GM10266 (cell line): ENCODE measurements at regions not wholly inside any gene's neighbourhood (a gene's known extent, or its start where the extent isn't known, plus 50 kb on each side); places are given as distances from the start of the nearest gene placed in this dataset.
"Not testable (repeated sequence)": the region's sequence is repeated elsewhere in the genome, so short reads cannot be mapped to it uniquely, and the experiment has no call there.

Experiments used
- DNase-seq: peaks from one replicate; pipeline ENCODE4 v3.0.0; 2012; ENCODE audit errors: extremely low spot score
- TF ChIP-seq, protein P1 (sequence below): IDR thresholded peaks from 2 replicates; pipeline ENCODE4 v1.5.1; 2012; ENCODE audit warnings: mild to moderate bottlenecking, low read depth; ENCODE audit not compliant: control insufficient read depth, insufficient read depth; ENCODE audit errors: missing control alignments

DNA sequence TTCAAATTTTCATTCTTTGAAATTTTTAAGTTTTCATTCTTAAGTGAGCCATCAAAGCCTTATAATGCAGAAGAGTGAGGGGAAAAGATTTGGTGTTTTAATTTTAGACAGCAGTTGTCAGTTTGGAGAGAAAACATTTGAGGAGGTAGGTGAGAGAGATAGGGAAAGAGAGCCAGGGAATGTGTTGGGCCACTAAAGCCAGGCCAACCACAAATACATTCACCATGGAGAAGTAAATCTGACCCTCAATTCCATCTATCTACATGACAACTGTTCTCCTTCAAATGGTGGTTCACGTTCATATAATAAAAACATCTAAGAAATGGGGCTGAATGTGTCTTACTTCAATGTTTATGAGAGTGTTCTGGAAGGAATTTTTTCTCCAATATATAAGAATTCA is 553.0 kb upstream of the SYT4 start:
- TF ChIP-seq, protein P1, sequence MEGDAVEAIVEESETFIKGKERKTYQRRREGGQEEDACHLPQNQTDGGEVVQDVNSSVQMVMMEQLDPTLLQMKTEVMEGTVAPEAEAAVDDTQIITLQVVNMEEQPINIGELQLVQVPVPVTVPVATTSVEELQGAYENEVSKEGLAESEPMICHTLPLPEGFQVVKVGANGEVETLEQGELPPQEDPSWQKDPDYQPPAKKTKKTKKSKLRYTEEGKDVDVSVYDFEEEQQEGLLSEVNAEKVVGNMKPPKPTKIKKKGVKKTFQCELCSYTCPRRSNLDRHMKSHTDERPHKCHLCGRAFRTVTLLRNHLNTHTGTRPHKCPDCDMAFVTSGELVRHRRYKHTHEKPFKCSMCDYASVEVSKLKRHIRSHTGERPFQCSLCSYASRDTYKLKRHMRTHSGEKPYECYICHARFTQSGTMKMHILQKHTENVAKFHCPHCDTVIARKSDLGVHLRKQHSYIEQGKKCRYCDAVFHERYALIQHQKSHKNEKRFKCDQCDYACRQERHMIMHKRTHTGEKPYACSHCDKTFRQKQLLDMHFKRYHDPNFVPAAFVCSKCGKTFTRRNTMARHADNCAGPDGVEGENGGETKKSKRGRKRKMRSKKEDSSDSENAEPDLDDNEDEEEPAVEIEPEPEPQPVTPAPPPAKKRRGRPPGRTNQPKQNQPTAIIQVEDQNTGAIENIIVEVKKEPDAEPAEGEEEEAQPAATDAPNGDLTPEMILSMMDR, result no peak
- no peak for DNase-seq

DNA sequence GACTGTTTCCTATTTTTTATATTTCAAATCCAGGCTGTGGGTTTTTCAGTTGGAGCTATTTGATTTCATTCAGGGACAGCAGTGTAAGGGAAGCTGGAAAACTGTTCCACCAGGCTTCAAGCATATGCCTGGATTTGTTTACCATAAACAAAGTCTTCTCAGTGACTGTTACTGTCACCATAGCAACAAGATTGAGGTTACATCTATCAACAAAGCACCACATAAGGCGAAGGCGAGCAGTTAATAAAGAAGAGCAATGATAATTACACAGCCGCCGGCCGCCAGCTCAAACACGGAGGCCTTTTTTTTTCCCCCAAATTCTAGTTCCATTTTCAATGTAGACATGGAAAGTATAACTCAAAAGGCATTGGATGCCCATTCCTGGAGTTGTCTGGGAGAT is 553.7 kb upstream of the SYT4 start:
- TF ChIP-seq, protein P1, result no peak
- DNase-seq, result no peak

DNA sequence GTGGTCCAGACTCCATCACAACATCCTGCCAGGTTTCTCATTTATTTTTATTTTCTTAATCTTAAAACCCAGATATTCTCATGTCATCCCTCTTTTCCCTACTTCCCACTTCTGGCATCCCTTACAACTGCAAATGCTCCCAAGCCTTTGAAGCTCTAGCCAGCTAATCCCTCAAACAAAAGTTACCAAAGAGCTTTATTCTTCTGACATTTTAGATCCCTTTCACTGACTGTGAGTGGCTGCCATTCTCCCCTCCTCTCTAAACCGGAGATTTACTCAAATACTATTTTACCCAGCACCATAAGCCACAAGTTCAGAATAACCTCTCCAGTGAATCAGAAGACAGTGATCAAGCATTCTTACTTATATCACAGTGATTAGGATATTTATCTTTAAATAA is 569.0 kb upstream of the SYT4 start:
- TF ChIP-seq, protein P1, result no peak

DNA sequence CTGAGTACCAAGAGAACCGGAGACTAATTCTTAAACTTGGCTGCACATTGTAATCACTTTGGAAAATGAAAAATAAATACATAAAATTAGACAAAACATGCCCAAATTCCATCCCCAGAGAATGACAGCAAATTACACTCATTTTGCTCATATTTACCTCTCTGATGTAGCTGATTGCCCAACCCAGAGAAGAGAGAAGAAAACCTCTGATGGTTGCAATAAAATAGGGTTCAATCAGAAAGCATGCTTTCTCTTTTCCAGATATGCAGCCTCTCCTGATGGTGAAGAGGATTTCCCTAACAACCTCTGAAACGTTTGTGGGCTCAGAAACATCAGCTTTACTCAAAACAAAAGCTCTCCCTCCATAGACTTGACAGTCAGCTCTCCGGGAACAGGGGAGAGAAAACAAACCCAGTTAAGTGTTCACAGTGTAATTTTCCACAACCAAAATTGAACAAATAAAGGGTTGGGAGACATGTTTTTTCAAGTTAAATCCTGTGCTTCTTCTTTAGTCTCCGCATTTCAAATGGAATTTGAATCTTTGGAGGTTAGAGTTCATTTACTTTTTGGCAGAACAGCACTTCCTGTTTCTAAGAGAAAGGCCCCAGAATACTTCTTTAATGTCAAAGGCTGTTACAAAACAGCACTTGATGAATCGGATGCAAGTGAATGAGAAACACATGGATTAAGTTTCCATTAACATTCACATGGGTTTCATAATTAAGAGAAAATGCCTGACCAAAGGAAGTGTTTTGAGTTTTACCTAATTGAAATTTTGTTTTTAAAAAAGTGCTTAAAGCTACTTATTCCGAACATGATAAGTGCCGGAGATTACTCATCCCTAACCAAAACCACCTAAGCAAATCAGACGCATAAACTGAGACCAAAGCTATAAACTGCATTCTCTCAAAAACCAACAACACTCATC is 570.1 kb upstream of the SYT4 start:
- TF ChIP-seq, protein P1, result no peak
- DNase-seq, result no peak

More for the DNA sequence above, 569.0 kb upstream of the SYT4 start:
- DNase-seq, result no peak

DNA sequence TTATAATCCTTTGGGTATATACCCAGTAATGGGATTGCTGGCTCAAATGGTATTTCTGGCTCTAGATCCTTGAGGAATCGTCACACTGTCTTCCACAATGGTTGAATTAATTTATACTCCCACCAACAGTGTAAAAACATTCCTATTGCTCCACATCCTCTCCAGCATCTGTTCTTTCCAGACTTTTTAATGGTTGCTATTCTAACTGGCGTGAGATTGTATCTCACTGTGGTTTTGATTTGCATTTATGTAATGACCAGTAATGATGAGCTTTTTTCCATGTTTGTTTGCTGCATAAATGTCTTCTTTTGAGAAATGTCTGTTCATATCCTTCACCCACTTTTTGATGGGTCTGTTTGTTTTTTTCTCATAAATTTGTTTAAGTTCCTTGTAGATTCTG is 572.5 kb upstream of the SYT4 start:
- not testable (repeated sequence) for DNase-seq

DNA sequence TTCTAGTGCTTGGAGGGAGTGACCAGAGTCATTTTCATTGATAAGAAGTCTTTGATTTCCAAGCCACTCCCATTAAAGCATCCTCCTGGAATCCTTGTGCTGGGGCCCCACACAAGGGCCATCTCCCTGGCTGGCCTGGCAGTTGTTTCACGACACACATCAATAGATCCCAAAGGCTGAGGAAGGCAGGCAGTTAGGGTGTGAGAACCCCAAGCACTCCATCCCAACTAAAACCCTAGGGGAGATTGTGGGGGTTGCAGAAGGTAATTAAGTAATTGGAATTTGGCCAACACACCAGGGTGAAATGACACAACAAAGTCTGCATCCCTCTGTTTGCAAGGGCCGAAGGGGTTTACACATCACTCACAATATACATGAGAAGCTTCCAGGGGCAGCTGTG is 578.1 kb upstream of the SYT4 start:
- DNase-seq, result no peak
- TF ChIP-seq, protein P1, result no peak

DNA sequence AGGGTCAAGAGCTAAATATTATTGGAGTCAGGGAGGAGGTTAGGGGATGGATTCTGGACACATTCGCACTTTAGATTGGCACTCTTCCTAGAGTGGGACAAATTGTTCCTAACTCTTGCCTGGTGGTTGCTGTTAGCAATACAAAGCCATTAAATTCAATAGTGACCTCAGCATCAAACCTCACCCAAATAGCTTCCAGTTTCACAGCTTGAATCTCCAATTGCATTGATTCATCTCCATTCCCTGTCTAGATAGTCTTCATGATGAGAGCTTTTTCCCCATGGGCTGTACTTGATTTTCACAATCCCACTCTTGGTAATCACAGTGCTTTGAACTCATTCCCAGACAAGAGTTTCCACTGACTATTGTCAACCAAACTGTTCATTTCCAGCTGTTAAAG is 585.9 kb upstream of the SYT4 start:
- TF ChIP-seq, protein P1, result no peak
- DNase-seq, result no peak

DNA sequence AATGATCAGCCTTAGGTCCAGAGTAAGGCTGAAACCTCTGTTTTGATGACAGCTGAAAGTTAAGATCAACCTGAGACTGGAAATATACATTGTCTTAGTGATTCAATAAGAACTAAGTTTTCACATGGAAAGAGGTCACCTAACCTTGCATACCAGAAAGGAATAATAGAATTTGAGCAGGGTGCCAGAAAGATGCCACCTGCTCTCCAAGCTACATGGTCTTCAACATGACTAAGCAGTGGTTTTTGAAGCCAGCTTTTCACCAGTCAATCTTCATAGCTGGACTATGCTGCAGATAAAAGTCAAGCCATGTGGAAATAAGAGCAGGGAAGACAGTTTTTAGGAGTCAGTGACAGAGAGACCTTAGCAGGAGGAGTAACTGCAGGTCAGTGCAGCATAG is 589.4 kb upstream of the SYT4 start:
- DNase-seq, result no peak
- TF ChIP-seq, protein P1, result no peak
